Chondrocyte (in vitro differentiated cells): ENCODE measurements at regions not wholly inside any gene's neighbourhood (a gene's known extent, or its start where the extent isn't known, plus 50 kb on each side); places are given as distances from the start of the nearest gene placed in this dataset.
A peak's percentile ranks its signal among the peaks of the same experiment; 100 is the strongest.

Experiments
- DNase-seq: peaks from one replicate; pipeline ENCODE4 v3.0.0; 2021; ENCODE audit warnings: mixed read lengths, low spot score
- H3K27ac Mint-ChIP-seq: one replicate; pipeline ENCODE4 v1.8.0; 2021; ENCODE audit warnings: mild to moderate bottlenecking, moderate library complexity, mixed read lengths; ENCODE audit not compliant: unreplicated experiment
- H3K27me3 Mint-ChIP-seq: 2 replicates; pipeline ENCODE4 v1.8.0; 2021; ENCODE audit warnings: low read depth, mixed read lengths
- H3K36me3 Mint-ChIP-seq: 2 replicates; pipeline ENCODE4 v1.8.0; 2021; ENCODE audit warnings: low read depth, mixed read lengths
- H3K4me1 Mint-ChIP-seq: 2 replicates; pipeline ENCODE4 v1.8.0; 2021; ENCODE audit warnings: low read depth, mild to moderate bottlenecking, mixed read lengths
- H3K4me3 Mint-ChIP-seq: one replicate; pipeline ENCODE4 v1.8.0; 2021; ENCODE audit warnings: mild to moderate bottlenecking, moderate library complexity, mixed read lengths; ENCODE audit not compliant: unreplicated experiment
- H3K9me3 Mint-ChIP-seq: 2 replicates; pipeline ENCODE4 v1.8.0; 2021; ENCODE audit warnings: low read depth, mixed read lengths
- TF ChIP-seq, protein P1 (sequence below): fragments of 200-600 bp; sonication (generic); IDR thresholded peaks from 2 replicates; pipeline ENCODE4 v1.5.0; 2021; ENCODE audit warnings: antibody characterized with exemption, mild to moderate bottlenecking, moderate library complexity

- DNase-seq: peak; percentile 38
- Mint-ChIP-seq H3K27me3 (no peaks in the 10 kb centered on the region), H3K4me1 (peaks cover 36% of the 10 kb centered on the region), H3K9me3 (no peaks in the 10 kb centered on the region), H3K27ac (no peak overlapping the region), H3K4me3 (no peak overlapping the region), H3K36me3 (no peaks in the 10 kb centered on the region)
- TF ChIP-seq, protein P1, sequence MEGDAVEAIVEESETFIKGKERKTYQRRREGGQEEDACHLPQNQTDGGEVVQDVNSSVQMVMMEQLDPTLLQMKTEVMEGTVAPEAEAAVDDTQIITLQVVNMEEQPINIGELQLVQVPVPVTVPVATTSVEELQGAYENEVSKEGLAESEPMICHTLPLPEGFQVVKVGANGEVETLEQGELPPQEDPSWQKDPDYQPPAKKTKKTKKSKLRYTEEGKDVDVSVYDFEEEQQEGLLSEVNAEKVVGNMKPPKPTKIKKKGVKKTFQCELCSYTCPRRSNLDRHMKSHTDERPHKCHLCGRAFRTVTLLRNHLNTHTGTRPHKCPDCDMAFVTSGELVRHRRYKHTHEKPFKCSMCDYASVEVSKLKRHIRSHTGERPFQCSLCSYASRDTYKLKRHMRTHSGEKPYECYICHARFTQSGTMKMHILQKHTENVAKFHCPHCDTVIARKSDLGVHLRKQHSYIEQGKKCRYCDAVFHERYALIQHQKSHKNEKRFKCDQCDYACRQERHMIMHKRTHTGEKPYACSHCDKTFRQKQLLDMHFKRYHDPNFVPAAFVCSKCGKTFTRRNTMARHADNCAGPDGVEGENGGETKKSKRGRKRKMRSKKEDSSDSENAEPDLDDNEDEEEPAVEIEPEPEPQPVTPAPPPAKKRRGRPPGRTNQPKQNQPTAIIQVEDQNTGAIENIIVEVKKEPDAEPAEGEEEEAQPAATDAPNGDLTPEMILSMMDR: no peak
These were observed 272.5 kb downstream of the GADD45G start for GRCh38 chr9:89877051-89878002.

DNA sequence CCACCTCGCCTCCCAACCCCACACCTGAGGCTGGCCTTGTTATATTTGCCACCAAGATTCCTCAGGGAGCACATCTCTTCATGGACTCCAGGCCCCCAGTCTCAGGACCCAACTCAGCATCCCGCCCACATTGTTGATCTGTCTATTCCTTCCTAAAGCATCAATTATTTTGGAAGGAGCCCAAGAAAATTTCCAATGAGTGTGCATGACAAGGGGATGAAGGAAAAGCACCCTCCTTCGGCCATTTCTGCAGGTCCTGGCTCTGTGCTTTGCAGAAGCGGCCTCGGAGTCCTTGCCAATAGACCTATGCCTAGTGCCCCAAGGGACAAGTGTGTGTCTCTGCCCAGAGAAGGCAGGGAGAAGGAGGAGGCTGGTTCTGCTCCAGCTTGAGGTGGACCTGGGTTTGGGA lies 273.2 kb downstream of the GADD45G start:
- Mint-ChIP-seq H3K27me3 (no peaks in the 10 kb centered on the region), H3K4me1 (peaks cover 36% of the 10 kb centered on the region), H3K36me3 (no peaks in the 10 kb centered on the region), H3K4me3 (no peak overlapping the region), H3K27ac (no peak overlapping the region), H3K9me3 (no peaks in the 10 kb centered on the region)
- DNase-seq: peak; percentile 19
- TF ChIP-seq, protein P1: no peak

DNA sequence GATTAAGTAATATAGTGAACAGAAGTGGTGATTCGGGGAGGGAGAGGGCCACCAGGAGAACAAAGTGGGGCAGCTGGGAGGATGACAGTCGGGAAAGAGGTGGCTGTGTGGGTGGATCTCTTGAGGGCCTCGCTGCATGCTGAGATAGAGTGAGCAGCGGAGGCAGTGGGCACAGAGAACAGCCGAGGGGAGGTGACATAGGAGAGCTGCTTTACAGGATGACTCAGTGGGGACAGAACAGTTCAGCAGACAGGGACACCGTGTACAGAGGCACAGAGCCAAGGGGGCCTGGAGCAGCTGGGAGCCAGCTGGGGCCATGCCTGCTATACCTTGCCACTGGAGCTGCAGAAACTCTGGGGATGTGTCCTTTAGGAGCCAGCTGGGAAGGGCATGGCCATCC lies 273.9 kb downstream of the GADD45G start:
- Mint-ChIP-seq H3K36me3 (no peaks in the 10 kb centered on the region), H3K4me3 (no peak overlapping the region), H3K9me3 (no peaks in the 10 kb centered on the region), H3K4me1 (peaks cover 36% of the 10 kb centered on the region), H3K27me3 (no peaks in the 10 kb centered on the region), H3K27ac (peak overlapping the region; percentile 52)
- TF ChIP-seq, protein P1: no peak
- peak; percentile 68 for DNase-seq

- TF ChIP-seq, protein P1: no peak
- Mint-ChIP-seq H3K36me3 (no peaks in the 10 kb centered on the region), H3K4me3 (no peak overlapping the region), H3K9me3 (no peaks in the 10 kb centered on the region), H3K27me3 (no peaks in the 10 kb centered on the region), H3K4me1 (peaks cover 37% of the 10 kb centered on the region), H3K27ac (peak overlapping the region; percentile 15)
- DNase-seq: peak; percentile 28
These were observed 274.5 kb downstream of the GADD45G start for GRCh38 chr9:89879276-89879675.

GRCh38 chr9:89879701-89880100 lies 274.9 kb downstream of the GADD45G start:
- no peaks in the 10 kb centered on the region for H3K9me3 Mint-ChIP-seq
- no peak overlapping the region for H3K27ac Mint-ChIP-seq
- DNase-seq: peak; percentile 57
- H3K4me1 Mint-ChIP-seq: peaks cover 37% of the 10 kb centered on the region
- no peaks in the 10 kb centered on the region for H3K27me3 Mint-ChIP-seq
- TF ChIP-seq, protein P1: no peak
- no peaks in the 10 kb centered on the region for H3K36me3 Mint-ChIP-seq
- H3K4me3 Mint-ChIP-seq: no peak overlapping the region
